SIG-M5 (cell line): ENCODE measurements at regions not wholly inside any gene's neighbourhood (a gene's known extent, or its start where the extent isn't known, plus 50 kb on each side); places are given as distances from the start of the nearest gene placed in this dataset.

Experiments
- DNase-seq: peaks from one replicate; lab custom pipeline; 2025; lab: John Stamatoyannopoulos, UW

GRCh38 chr1:216983823-216984222 lies 260.6 kb upstream of the ESRRG start:
- no peak for DNase-seq

DNA sequence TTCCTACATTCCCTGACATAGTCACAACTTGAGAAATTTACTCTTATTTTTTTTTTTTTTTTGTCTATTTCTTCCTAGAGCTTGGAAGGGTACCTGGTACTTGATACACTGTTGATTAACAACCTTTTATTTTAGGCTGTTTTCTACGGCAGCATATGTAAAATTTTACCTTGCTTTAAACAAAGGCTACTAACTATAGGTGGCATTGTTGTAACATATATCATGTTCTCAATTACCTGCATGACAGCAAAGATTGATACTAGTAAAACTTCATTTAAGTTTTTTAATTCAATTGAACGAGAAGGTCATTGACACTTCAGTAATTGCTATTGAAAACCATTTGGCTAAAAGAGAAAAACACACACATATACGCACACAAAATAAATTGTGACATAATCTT lies 238.3 kb upstream of the ESRRG start:
- DNase-seq: no peak

DNA sequence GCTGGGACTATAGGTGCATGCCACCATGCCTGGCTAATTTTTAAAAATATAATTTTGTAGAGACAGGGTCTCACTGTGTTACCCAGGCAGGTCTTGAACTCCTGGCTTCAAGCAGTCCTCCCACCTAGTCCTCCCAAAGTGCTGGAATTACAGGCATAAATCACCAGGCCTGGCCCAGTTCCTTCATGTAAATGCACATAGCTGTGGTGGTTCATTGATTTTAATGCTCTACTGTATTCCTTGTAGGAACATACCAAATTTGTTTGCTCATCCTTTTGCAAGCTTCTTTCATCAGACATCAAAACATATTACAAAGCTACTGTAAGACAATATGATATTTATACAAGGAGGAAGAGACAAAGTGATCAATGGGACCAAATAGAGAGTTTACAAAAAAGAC lies 237.5 kb upstream of the ESRRG start:
- no peak for DNase-seq

GRCh38 chr1:216958569-216958968 lies 235.3 kb upstream of the ESRRG start:
- no peak for DNase-seq

- no peak for DNase-seq
These were observed 230.3 kb upstream of the ESRRG start for GRCh38 chr1:216953495-216953894.

DNA sequence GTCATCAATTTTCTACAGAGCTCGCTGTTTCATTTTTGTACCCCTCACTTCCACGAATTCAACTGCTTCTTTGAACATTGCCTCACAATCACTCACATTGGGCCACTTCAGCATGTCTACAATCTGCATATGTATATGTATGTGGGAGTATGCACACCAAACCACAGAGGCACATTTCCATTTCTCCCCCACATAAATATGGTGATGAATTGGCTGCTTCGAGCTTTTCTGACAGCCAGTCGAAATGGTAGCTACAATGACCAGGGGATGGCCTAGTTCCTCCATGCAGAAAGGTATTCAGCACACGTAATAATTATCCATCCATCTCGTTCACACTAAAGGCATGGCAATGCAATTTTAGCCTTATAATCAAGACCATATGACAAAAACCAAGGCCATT lies 229.6 kb upstream of the ESRRG start:
- no peak for DNase-seq

- no peak for DNase-seq
These were observed 222.4 kb upstream of the ESRRG start for GRCh38 chr1:216945538-216946080.

- no peak for DNase-seq
These were observed 221.8 kb upstream of the ESRRG start for GRCh38 chr1:216944864-216945510.

DNA sequence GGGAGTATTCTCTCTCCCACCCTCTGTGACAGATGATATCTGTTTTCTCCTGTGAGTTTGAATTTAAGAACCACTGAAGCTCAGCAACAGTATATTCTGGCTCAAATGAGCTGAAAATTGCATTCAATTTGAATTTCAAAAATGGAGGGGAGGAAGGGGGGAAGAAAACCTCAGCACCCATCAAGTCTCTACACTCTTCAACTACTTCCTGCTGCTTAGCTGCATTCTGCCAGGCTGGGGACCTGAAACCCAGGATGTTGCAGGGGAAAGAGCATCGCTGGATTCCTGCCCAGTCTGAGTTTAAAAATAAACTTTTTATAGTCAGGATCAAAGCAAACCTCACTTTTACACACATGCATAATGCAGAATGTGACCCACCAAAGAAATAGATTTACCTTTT lies 214.3 kb upstream of the ESRRG start:
- no peak for DNase-seq

DNA sequence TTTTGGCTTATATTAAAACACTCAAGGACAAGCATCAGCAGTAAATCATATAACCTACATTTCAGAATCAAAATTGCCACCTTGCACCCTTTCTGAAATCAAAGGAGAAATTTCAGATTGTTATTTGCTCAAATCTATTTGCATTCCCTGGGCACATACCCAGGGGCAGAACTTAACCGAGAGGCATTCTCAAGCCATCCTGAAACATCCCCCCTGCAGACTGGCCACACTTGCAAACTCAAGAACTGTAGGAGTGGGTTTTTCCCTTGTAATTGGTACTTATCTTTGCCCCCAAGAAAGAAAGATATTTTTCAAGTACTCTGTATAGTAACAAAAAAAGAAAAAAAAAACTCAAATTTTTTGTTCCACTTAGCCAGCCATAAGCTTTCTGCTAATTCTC lies 213.6 kb upstream of the ESRRG start:
- DNase-seq: no peak

DNA sequence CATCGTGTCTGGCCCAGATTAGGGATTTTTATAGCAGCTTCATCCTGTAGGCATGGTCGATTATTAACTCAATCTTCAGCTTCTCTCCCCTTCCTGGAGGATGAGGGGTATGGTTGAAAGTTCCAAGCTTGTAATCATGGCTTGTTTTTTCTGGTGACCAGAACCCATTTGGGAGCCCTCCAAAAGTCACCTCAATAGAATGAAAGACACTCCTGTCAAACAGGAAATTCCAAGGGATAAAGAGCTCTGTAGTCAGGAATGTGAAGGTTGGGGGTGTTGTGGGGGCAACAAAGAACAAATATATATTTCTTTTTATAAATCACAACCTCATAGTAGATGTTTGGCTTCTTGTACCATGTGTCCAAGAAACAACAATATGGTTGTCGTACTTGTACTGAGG lies 212.7 kb upstream of the ESRRG start:
- no peak for DNase-seq

DNA sequence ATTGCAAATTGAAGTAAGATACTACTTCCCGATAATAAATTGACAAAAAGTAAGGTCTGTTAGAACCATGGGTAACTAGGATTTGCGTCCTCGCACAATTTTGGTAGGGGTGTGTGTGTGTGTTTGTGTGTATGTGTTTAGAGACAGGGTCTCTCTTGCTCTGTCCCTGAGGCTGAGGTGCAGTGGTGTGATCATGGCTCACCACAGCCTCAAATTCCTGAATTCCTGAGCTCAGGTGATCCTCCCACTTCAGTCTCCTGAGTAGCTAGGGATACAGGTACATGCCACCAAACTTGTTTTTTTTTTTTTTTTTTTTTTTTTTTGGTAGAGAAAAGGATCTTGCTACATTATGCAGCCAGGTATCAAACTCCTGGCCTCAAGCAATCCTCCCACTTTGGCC lies 209.2 kb upstream of the ESRRG start:
- no peak for DNase-seq

- DNase-seq: no peak
These were observed 206.8 kb upstream of the ESRRG start for GRCh38 chr1:216929870-216930582.

GRCh38 chr1:216927633-216928032 lies 204.4 kb upstream of the ESRRG start:
- DNase-seq: no peak

- DNase-seq: no peak
These were observed 203.7 kb upstream of the ESRRG start for GRCh38 chr1:216926720-216927510.

DNA sequence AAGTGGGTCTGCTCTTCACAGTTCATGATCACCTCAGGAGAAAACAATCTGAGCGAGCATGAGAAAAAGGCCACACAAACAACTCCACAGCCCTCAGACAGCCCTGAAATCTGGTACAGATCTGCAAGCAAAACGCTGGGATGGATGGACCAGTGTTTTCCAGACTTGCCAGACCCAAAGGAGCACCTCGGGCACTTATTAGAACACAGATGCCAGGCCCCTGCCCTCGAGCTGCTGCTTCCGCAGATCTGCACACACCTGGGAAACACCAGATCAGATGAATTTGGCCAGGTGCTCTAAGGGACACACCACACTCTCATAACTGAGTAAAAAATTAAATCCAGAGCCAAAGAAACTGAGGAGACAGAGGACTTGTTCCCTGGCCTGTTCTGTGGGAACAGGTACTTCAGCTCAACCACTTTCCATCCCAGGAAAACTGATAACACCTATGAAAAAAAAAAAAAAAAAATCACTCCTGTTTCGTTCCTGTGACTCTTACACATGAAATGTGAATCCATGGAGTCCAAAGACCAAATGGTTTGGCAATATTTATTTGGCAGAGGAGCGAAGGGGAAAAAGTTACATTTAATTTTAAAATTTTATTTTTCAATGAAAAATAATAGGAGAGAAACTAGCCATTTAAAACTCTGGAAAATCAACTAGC lies 202.9 kb upstream of the ESRRG start:
- no peak for DNase-seq

GRCh38 chr1:216924732-216925131 lies 201.5 kb upstream of the ESRRG start:
- DNase-seq: no peak

DNA sequence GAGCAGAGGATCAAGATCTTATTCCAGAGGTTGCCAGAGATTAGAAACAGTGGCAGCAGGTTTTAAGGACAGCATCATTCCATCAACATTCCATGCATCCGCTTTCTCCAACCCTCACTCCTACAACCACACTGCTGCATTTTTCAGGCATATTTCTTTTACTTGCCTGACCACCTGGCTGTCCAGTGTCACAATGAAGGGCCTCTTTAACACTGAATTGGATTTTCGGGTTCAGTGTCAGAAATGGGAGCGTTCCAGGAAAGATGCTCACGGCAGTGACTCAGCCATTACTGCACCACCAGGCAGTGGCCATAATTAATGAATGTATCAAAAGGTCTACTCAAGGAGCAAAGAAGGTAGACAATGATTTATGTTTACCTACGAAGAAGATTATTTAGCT lies 200.4 kb upstream of the ESRRG start:
- no peak for DNase-seq

DNA sequence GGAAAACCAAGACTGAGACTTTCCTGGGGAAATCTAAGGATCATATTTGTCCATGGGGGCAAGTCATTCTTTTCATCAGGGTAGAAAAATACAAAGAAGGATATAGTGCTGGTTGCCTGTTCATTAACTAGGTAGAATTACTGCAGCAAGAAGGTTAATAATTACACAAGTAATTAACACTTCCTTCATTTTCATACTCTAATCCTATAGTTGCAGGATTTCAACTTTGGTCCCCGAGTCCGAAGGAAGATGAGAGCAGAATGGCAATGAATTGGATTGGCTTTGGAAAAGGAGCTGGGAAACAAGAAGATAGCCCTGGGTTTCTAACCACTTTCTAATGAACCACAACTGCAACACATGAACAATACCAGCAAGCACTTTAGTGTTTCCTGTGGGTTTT lies 199.2 kb upstream of the ESRRG start:
- no peak for DNase-seq

DNA sequence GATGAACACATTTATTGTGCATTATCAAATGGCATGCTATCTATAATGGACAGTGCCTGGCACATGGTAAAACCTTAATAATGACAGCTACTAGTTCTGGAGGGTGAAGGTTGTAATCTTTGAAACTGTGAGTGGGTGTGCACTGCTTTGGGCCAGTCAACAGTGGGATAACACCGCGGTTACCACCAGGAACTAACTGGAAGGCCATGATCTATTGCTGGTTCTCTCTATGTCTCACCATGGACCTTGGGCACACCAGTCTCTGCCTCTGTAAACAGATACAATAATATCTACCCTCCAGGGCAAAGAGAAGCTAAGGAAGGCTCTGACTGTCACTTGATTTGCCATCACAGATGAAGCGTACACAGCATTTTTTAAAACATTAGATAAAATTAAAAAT lies 198.6 kb upstream of the ESRRG start:
- no peak for DNase-seq

DNA sequence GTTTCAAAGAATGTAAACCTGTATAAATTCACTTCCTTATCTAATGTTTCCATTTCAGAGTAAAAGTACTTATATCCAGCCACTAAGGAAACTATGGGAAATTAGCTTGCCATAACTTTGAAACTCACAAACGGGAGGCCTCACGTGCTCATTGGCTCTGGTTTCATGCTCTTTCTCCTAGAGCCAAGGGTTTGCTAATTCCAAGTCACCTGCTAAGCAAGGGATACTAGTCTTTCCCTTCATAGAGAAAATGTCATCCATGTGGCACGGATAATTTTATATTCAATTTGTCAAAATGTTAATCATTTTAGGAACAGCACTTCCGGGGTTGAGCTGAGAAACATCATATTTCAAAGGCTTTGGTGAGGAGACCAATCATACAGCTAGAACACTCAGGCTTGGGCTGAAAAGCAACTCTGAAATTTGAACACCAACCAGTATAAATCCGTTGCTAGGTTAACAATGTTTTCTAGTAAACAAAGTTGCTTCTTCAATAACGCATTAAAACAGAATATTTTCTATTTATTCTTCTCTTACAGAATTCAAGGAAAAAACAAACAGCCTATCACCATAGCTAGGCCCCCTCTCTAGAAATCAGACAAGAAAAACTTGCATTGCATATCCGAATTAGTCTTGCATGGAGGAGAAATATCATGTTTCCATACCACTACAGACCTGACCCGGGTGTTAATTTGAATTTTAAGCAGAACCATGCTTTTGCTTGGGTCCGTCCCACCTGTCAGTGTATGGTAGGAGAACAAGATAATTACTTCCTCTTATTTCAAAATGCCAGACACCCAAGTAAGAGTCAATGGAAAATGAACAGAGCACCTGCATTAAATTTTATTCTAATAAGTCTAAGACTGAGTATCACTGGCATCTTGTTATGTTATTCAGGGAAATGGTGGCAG lies 196.1 kb upstream of the ESRRG start:
- DNase-seq: no peak
